T-helper 1 cell treated with Interleukin-12 subunit alpha and Interleukin-12 subunit beta and Interleukin-4 antibody, amounts not matched to agents 30 μg/mL and 1 μg/mL, for 36 hours (primary cell): ENCODE measurements at regions not wholly inside any gene's neighbourhood (a gene's known extent, or its start where the extent isn't known, plus 50 kb on each side); places are given as distances from the start of the nearest gene placed in this dataset.
"Not testable (repeated sequence)": the region's sequence is repeated elsewhere in the genome, so short reads cannot be mapped to it uniquely, and the experiment has no call there.

Source experiments
- H3K27ac Mint-ChIP-seq: one replicate; pipeline ENCODE4 v1.8.0; 2021; ENCODE audit warnings: mild to moderate bottlenecking, mixed read lengths
- H3K27me3 Mint-ChIP-seq: one replicate; pipeline ENCODE4 v1.8.0; 2021; ENCODE audit warnings: low read depth, mixed read lengths
- H3K36me3 Mint-ChIP-seq: one replicate; pipeline ENCODE4 v1.8.0; 2021; ENCODE audit warnings: low read depth, mixed read lengths
- H3K4me1 Mint-ChIP-seq: one replicate; pipeline ENCODE4 v1.8.0; 2021; ENCODE audit warnings: low read depth, mixed read lengths
- H3K4me3 Mint-ChIP-seq: one replicate; pipeline ENCODE4 v1.8.0; 2021; ENCODE audit warnings: mild to moderate bottlenecking, moderate library complexity, mixed read lengths
- H3K9me3 Mint-ChIP-seq: one replicate; pipeline ENCODE4 v1.8.0; 2021; ENCODE audit warnings: mixed read lengths

DNA sequence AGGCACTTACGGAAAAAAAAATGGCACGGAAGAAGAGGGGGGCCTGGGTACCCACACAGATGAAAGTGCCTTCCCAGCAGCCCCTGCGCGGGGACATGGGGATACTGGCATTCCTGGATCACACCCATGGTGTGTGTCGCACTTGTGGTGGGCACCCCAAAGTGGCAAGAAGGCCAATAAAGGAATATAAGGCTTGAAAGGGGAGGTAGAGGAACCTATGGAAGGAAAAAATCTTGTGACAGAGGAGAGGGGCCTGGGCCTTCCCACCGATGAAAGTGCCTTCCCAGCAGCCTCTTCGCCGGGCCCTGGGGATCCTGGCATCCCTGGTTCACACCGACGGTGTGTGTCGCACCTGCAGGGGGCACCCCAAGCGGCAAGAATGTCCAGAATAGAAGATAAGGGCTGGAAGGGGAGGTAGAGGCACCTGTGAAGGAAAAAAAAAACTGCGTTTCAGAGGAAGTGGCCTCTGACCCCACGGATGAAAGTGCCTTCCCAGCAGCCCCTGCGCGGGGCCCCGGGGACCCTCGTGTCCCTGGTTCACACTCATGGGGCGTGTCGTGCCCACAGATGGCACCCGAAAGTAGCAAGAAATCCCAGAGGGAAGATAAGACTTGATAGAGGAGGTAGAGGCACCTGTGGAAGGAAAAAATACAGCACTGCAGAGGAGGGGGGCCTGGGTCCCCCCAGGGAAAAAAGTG, 284.0 kb downstream of the ALG10 start:
- Mint-ChIP-seq H3K36me3 (peaks cover 6% of the 10 kb centered on the region), H3K9me3 (peaks cover 82% of the 10 kb centered on the region), H3K4me1 (no peaks in the 10 kb centered on the region), H3K27ac (no peak overlapping the region), H3K27me3 (no peaks in the 10 kb centered on the region), H3K4me3 (no peak overlapping the region)

DNA sequence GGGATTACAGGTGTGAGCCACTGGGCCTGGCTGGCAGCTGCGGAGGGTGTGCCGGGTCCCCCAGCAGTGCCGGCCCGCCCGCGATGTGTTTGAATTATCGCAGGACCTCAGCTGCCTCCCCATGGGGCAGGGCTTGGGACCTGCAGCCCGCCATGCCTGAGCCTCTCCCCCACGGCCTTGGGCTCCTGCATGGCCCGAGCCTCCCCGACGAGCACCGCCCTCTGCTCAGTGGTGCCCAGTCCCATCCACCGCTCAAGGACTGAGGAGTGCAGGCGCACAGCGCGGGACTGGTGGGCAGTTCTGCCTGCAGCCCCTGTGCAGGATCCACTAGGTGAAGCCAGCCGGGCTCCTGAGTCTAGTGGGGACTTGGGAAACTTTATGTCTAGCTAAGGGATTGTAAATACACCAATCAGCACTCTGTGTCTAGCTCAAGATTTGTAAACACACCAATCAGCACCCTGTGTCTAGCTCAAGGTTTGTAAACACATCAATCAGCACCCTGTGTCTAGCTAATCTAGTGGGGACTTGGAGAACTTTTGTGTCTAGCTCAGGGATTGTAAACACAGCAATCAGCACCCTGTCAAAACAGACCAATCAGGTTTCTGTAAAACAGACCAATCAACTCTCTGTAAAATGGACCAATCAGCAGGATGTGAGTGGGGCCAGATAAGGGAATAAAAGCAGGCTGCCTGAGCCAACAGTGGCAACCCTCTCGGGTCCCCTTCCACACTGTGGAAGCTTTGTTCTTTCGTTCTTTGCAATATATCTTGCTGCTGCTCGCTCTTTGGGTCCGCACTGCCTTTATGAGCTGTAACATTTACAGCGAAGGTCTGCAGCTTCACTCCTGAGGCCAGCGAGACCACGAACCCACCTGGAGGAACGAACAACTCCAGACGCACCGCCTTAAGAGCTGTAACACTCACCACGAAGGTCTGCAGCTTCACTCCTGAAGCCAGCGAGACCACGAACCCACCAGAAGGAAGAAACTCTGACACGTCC, 287.8 kb downstream of the ALG10 start:
- H3K27me3 Mint-ChIP-seq, H3K27ac Mint-ChIP-seq, H3K36me3 Mint-ChIP-seq, H3K4me1 Mint-ChIP-seq, H3K4me3 Mint-ChIP-seq: not testable (repeated sequence)
- peaks cover 80% of the 10 kb centered on the region for H3K9me3 Mint-ChIP-seq

DNA sequence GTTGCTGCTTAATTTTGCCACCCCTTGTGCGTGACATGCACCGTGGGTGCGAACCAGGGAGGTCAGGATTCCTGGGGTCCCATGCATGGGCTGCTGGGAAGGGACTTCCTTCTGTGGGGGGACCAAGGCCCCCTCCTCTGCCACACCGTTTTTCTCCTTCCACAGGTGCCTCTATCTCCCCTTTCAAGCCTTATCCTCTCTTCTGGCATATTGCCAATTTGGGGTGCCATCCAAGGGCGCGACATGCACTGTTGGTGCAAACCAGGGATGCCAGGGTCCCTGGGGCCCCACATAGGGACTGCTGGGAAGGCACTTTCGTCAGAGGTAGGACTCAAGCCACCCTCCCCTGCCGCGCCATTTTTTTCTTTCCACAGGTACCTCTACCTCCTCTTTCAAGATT, 289.0 kb downstream of the ALG10 start:
- Mint-ChIP-seq H3K27ac (no peak overlapping the region), H3K4me3 (no peak overlapping the region), H3K9me3 (peaks cover 79% of the 10 kb centered on the region), H3K27me3 (no peaks in the 10 kb centered on the region), H3K4me1 (no peaks in the 10 kb centered on the region), H3K36me3 (peaks cover 3% of the 10 kb centered on the region)

DNA sequence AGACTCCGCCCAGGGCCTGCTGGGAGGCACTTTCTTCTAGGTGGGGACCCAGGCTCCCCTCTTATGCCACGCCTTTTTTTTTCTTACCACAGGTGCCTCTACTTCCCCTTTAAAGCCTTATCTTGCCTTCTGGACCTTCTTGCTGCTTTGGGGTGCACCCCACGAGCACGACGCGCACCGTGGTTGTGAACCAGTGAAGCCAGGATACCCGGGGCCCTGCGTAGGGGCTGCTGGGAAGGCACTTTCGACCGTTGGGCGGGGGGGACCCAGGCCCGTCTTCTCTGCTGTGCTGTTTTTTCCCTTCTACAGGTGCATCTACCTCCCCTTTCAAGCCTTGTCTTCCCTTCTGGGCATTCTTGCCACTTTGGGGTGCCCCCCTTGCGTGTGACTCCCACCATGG, 305.4 kb downstream of the ALG10 start:
- no peak overlapping the region for H3K27ac Mint-ChIP-seq
- H3K27me3 Mint-ChIP-seq: no peaks in the 10 kb centered on the region
- H3K36me3 Mint-ChIP-seq: peaks cover 4% of the 10 kb centered on the region
- no peak overlapping the region for H3K4me3 Mint-ChIP-seq
- no peaks in the 10 kb centered on the region for H3K4me1 Mint-ChIP-seq
- peaks cover 90% of the 10 kb centered on the region for H3K9me3 Mint-ChIP-seq

DNA sequence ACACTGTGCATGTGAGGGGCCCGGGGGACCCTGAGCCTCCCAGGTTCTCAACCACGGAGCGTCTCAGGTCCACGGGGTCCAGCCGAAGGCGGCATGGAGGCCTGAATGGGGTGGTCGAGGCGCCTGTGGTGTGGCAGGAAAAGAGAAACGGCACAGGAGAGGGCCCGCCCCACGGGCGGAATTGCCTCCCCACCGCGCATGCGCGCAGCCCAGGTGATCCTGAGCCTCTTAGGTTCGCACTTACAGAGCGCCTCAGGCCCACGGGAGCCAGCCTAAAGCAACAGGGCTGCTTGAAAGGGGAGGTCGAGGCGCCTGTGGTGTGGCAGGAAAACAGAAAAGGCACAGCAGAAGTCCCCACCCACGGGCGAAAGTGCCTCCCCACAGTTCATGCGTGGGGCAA, 311.0 kb downstream of the ALG10 start:
- H3K27me3 Mint-ChIP-seq: no peaks in the 10 kb centered on the region
- peaks cover 48% of the 10 kb centered on the region for H3K9me3 Mint-ChIP-seq
- no peak overlapping the region for H3K4me3 Mint-ChIP-seq
- H3K4me1 Mint-ChIP-seq: no peaks in the 10 kb centered on the region
- H3K27ac Mint-ChIP-seq: no peak overlapping the region
- peaks cover 3% of the 10 kb centered on the region for H3K36me3 Mint-ChIP-seq

DNA sequence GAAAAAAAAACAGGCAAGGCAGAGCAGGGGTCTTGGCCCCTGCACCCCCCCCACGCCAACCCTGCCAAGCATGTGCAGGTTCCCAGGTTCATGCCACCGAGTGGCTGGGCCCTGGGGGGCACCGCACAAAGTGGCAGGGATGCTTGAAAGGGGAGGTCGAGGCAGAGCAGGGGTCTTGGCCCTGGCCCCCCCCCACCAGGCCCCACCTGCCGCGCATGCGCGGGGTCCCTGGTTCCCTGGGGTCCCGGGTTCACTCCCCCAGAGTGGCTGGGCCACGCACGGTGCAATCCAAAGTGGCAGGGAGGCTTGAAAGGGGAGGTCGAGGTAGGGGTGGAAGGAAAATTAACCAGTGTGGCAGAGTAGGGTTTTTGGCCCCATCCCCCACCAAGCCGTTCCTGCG, 312.2 kb downstream of the ALG10 start:
- H3K9me3 Mint-ChIP-seq: peaks cover 37% of the 10 kb centered on the region
- H3K4me3 Mint-ChIP-seq: no peak overlapping the region
- no peak overlapping the region for H3K27ac Mint-ChIP-seq
- no peaks in the 10 kb centered on the region for H3K27me3 Mint-ChIP-seq
- H3K36me3 Mint-ChIP-seq: peaks cover 2% of the 10 kb centered on the region
- H3K4me1 Mint-ChIP-seq: no peaks in the 10 kb centered on the region

DNA sequence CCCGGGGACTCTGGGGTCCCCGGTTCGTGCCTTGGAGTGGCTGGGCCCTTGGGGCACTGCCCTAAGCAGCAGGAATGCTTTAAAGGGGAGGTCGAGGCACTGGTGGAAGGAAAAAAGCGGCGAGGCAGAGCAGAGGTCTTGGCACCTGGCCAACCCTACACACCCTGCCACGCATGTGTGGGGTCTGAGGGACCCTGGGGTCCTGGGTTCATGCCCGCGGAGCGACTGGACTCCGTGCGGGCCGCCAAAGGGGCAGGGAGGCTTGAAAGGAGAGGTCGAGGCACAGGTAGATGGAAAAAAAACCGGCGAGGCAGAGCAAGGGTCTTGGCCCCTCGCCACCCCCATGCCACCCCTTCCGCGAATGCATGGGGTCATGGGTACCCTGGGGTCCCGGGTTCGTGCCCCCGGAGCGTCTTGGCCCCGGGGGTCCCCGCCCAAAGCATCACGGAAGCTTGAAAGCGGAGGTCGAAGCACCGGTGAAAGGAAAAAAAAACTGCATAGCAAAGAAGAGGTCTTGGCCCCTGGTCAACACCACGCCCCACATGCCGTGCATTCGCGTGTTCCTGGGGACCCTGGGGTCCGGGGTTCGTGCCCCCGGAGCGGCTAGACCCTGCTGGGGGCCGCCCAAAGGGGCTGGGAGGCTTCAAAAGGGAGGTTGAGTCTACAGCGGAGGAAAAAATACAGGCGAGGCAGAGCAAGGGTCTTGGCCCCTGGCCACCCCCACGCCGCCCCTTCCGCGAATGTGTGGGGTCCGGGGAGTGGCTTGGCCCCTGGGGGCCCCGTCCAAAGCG, 312.9 kb downstream of the ALG10 start:
- Mint-ChIP-seq H3K9me3 (peaks cover 31% of the 10 kb centered on the region), H3K27ac (no peak overlapping the region), H3K4me3 (no peak overlapping the region), H3K27me3 (no peaks in the 10 kb centered on the region), H3K4me1 (no peaks in the 10 kb centered on the region), H3K36me3 (peaks cover 2% of the 10 kb centered on the region)

DNA sequence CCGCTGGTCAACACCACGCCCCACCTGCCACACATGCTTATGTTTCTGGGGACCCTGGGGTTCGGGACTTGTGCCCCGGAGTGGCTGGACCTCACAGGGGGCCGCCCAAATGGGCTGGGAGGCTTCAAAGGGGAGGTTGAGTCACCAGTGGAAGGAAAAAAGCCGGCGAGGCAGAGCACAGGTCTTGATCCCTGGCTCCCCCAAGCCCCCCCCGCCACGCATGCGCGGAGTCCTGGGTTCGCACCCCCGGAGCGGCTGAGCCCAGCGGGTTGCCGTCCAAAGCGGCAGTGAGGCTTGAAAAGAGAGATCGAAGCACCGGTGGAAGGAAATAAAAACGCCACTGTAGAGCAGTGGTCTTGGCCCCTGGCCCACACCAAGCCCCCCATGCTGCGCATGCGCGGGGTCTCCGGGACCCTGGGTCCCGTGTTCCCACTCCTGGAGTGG, 313.5 kb downstream of the ALG10 start:
- H3K9me3 Mint-ChIP-seq: peaks cover 24% of the 10 kb centered on the region

DNA sequence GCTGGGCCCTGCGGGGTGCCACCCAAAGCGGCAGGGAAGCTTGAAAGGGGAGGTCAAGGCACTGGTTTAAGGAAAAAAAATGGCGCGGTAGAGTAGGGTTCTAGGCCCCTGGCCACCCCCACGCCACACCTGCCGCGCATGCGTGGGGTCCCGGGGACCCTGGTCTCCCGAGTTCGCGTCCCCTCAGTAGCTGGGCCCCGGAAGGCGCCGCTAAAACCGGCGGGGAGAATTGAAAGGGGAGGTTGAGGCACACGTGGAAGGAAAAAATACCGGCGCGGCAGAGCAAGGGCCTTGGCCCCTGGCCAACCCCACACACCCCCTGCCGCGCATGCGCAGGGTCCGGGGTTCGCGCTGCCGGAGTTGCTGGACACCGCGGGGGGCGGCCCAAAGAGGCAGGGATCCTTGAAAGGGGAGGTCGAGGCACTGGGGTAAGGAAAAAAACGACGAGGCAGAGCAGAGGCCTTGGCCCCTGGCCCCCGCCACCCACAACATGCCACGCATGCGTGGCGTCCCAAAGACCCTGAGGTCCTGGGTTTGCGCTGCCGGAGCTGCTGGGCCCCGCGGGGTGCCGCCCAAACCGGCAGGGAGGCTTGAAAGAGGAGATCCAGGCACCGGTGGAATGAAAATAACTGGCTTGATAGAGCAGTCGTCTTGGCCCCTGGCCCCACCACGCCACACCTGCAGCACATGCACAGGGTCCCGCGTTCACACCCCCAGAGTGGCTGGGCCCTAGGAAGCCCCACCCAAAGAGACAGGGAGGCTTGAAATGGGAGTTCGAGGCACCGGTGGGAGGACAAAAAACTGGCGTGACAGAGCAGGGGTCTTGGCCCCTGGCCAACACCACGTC, 314.5 kb downstream of the ALG10 start:
- no peaks in the 10 kb centered on the region for H3K4me1 Mint-ChIP-seq
- H3K36me3 Mint-ChIP-seq: no peaks in the 10 kb centered on the region
- H3K4me3 Mint-ChIP-seq: no peak overlapping the region
- peaks cover 18% of the 10 kb centered on the region for H3K9me3 Mint-ChIP-seq
- H3K27me3 Mint-ChIP-seq: no peaks in the 10 kb centered on the region
- no peak overlapping the region for H3K27ac Mint-ChIP-seq

More for the DNA sequence above, 313.5 kb downstream of the ALG10 start:
- Mint-ChIP-seq H3K36me3 (peaks cover 2% of the 10 kb centered on the region), H3K27me3 (no peaks in the 10 kb centered on the region), H3K4me3 (no peak overlapping the region), H3K4me1 (no peaks in the 10 kb centered on the region), H3K27ac (no peak overlapping the region)

DNA sequence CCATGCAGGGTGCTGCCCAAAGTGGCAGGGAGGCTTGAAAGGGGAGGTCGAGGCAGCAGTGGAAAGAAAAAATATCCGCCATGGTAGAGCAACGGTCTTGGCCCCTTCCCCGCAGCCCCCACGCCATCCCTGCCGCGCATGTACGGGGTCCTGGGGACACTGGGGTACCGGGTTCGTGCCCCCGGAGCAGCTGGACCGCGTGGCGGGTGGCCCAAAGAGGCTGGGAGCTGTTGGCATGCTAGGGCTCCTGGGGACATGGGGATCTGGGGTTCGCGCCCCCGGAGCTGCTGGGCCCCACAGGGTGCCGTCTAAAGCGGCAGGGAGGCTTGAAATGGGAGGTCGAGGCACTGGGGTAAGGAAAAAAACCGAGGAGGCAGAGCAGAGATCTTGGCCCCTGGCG, 316.5 kb downstream of the ALG10 start:
- H3K9me3 Mint-ChIP-seq: peaks cover 12% of the 10 kb centered on the region
- H3K36me3 Mint-ChIP-seq: no peaks in the 10 kb centered on the region
- H3K4me1 Mint-ChIP-seq: no peaks in the 10 kb centered on the region
- no peaks in the 10 kb centered on the region for H3K27me3 Mint-ChIP-seq
- H3K27ac Mint-ChIP-seq: no peak overlapping the region
- H3K4me3 Mint-ChIP-seq: no peak overlapping the region

DNA sequence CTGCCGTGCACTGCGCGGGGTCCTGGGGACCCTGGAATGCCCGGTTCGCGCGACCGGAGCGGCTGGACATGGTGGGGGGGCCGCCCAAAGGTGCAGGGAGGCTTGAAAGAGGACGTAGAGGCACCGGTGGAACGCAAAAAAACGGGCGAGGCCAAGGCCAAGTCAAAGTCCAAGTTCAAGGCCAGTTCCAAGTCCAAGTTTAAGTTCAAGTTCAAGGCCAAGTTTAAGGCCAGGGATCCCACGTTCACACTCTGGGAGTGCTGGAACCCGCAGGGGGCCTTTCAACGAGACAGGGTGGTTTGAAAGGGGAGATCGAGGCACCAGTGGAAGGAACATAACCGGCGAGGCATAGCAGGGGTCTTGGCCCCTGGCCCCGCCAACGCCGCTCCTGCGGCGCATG, 317.6 kb downstream of the ALG10 start:
- Mint-ChIP-seq H3K4me3 (no peak overlapping the region), H3K36me3 (no peaks in the 10 kb centered on the region), H3K27me3 (no peaks in the 10 kb centered on the region), H3K27ac (no peak overlapping the region), H3K4me1 (no peaks in the 10 kb centered on the region), H3K9me3 (peaks cover 9% of the 10 kb centered on the region)

DNA sequence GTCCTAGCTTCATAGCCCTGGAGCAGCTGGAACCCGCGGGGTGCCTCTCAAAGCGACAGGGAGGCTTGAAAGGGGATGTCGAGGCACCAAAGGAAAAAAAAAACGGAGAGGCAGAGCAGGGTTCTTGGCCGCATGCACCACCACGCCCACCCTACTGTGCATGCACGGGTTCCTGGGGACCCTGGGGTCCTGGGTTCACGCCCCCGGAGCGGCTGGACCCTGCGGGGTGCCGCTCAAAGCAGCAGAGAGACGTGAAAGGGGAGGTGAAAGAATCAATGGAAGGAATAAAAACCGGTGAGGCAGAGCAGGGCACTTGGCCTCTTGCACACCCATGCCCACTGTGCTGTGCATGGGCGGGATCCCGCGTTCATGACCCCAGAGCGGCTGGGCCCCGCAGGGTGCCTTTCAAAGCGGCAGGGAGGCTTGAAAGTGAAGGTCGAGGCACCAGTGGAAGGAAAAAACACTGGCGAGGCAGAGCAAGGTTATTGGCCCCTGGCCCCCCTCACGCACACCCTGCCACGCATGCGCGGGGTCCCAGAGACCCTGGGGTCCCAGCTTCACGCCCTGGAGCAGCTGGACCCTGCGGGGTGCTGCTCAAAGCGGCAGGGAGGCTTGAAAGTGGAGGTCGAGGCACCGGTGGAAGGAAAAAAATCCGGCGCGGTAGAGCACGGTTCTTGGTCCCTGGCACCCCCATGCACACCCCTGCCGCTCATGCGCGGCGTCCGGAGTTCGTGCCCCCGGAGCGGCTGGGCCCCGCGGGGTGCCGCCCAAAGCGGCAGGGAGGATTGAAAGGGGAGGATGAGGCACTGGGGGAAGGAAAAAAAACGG, 318.5 kb downstream of the ALG10 start:
- Mint-ChIP-seq H3K9me3 (peaks cover 7% of the 10 kb centered on the region), H3K27ac (no peak overlapping the region), H3K4me3 (no peak overlapping the region), H3K4me1 (no peaks in the 10 kb centered on the region), H3K36me3 (no peaks in the 10 kb centered on the region), H3K27me3 (no peaks in the 10 kb centered on the region)

DNA sequence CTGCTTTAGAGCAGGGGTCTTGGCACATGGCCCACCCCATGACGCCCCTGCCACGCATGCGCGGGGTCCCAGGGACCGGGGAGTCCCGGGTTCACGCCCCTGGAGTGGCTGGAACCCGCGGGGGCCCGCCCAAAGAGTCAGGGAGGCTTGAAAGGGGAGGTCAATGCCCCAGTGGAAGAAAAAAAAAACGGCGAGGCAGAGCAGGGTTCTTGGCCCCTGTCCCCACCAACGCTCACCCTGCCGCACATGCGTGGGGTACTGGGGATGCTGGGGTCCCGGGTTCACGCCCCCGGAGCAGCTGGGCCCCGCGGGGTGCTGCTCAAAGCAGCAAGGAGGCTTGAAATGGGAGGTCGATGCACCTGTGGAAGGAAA, 319.1 kb downstream of the ALG10 start:
- H3K4me3 Mint-ChIP-seq: no peak overlapping the region
- no peak overlapping the region for H3K27ac Mint-ChIP-seq
- H3K4me1 Mint-ChIP-seq: no peaks in the 10 kb centered on the region
- no peaks in the 10 kb centered on the region for H3K27me3 Mint-ChIP-seq
- peaks cover 7% of the 10 kb centered on the region for H3K9me3 Mint-ChIP-seq
- H3K36me3 Mint-ChIP-seq: no peaks in the 10 kb centered on the region
